Natural killer cell treated with Interleukin-12 subunit alpha and Interleukin-12 subunit beta and Interleukin-15 and Interleukin-18, amount 100 ng/mL, for 72 hours (primary cell): ENCODE measurements at regions not wholly inside any gene's neighbourhood (a gene's known extent, or its start where the extent isn't known, plus 50 kb on each side); places are given as distances from the start of the nearest gene placed in this dataset.
"Not testable (repeated sequence)": the region's sequence is repeated elsewhere in the genome, so short reads cannot be mapped to it uniquely, and the experiment has no call there.

Experiments
- ATAC-seq, 2 donors: fragments of 150-1000 bp; cut with Tn5 transposase in 1 of 2; sonication (Bioruptor Pico), chemical (Tn5 transposase) in 1 of 2; 2 replicates each; pipeline ENCODE4 v1.10.0; 2021
- DNase-seq: peaks from one replicate; pipeline ENCODE4 v3.0.0; 2022; ENCODE audit warnings: low spot score
- H3K27ac Mint-ChIP-seq, 2 donors: 1 replicate in 1 of 2; 2 replicates in 1 of 2; pipeline ENCODE4 v1.8.0; 2022; ENCODE audit warnings: mixed read lengths in 2 of 2, mild to moderate bottlenecking in 1 of 2, moderate library complexity in 1 of 2
- H3K27me3 Mint-ChIP-seq, 2 donors: 1 replicate in 1 of 2; 2 replicates in 1 of 2; pipeline ENCODE4 v1.8.0; 2022; ENCODE audit warnings: mixed read lengths in 2 of 2
- H3K36me3 Mint-ChIP-seq: one replicate; pipeline ENCODE4 v1.8.0; 2022; ENCODE audit warnings: mixed read lengths
- H3K4me1 Mint-ChIP-seq, 2 donors: 1 replicate in 1 of 2; 2 replicates in 1 of 2; pipeline ENCODE4 v1.8.0; 2022; ENCODE audit warnings: low read depth in 2 of 2, mixed read lengths in 2 of 2, mild to moderate bottlenecking in 1 of 2
- H3K4me3 Mint-ChIP-seq: one replicate; pipeline ENCODE4 v1.8.0; 2022; ENCODE audit warnings: mixed read lengths
- H3K9me3 Mint-ChIP-seq: 2 replicates; pipeline ENCODE4 v1.8.0; 2022; ENCODE audit warnings: mixed read lengths

GRCh38 chr17:31630866-31631265, 228.2 kb downstream of the COPRS start:
- H3K36me3 Mint-ChIP-seq, H3K4me1 Mint-ChIP-seq, H3K27ac Mint-ChIP-seq, H3K4me3 Mint-ChIP-seq, ATAC-seq, DNase-seq, H3K9me3 Mint-ChIP-seq: not testable (repeated sequence)
- peaks cover 28 to 48% of the 10 kb centered on the region in 2 donors for H3K27me3 Mint-ChIP-seq

- peaks cover 24 to 48% of the 10 kb centered on the region in 2 donors for H3K27me3 Mint-ChIP-seq
- DNase-seq (no peak), ATAC-seq (no peak)
- no peaks in the 10 kb centered on the region for H3K9me3 Mint-ChIP-seq
- no peak overlapping the region for H3K4me3 Mint-ChIP-seq
- no peaks in the 10 kb centered on the region for H3K4me1 Mint-ChIP-seq
- no peak overlapping the region for H3K27ac Mint-ChIP-seq
- no peaks in the 10 kb centered on the region for H3K36me3 Mint-ChIP-seq
These were observed 229.2 kb downstream of the COPRS start for GRCh38 chr17:31629696-31630470.

GRCh38 chr17:31627960-31628359, 231.1 kb downstream of the COPRS start:
- ATAC-seq (no peak), DNase-seq (no peak)
- Mint-ChIP-seq H3K27me3 (peaks cover 25 to 45% of the 10 kb centered on the region in 2 donors), H3K4me1 (peaks cover 0 to 3% of the 10 kb centered on the region in 2 donors), H3K36me3 (peaks cover 9% of the 10 kb centered on the region), H3K4me3 (no peak overlapping the region), H3K27ac (no peak overlapping the region), H3K9me3 (no peaks in the 10 kb centered on the region)

GRCh38 chr17:31623990-31624389, 232.5 kb downstream of the RAB11FIP4 start:
- ATAC-seq: no peak
- Mint-ChIP-seq H3K4me3 (no peak overlapping the region), H3K36me3 (peaks cover 9% of the 10 kb centered on the region), H3K27ac (no peak overlapping the region), H3K27me3 (peaks cover 24 to 49% of the 10 kb centered on the region in 2 donors), H3K4me1 (peaks cover 0 to 3% of the 10 kb centered on the region in 2 donors), H3K9me3 (no peaks in the 10 kb centered on the region)
- no peak for DNase-seq

GRCh38 chr17:31622500-31622899, 231.0 kb downstream of the RAB11FIP4 start:
- no peak overlapping the region for H3K4me3 Mint-ChIP-seq
- ATAC-seq (no peak), DNase-seq (no peak)
- H3K36me3 Mint-ChIP-seq: peaks cover 9% of the 10 kb centered on the region
- H3K27ac Mint-ChIP-seq: no peak overlapping the region
- no peaks in the 10 kb centered on the region for H3K9me3 Mint-ChIP-seq
- peaks cover 0 to 3% of the 10 kb centered on the region in 2 donors for H3K4me1 Mint-ChIP-seq
- peaks cover 18 to 39% of the 10 kb centered on the region in 2 donors for H3K27me3 Mint-ChIP-seq

GRCh38 chr17:31621566-31621965, 230.1 kb downstream of the RAB11FIP4 start:
- Mint-ChIP-seq H3K4me3 (no peak overlapping the region), H3K27me3 (peaks cover 15 to 33% of the 10 kb centered on the region in 2 donors), H3K27ac (no peak overlapping the region), H3K9me3 (no peaks in the 10 kb centered on the region), H3K36me3 (peaks cover 9% of the 10 kb centered on the region), H3K4me1 (peaks cover 0 to 3% of the 10 kb centered on the region in 2 donors)
- DNase-seq: no peak
- no peak for ATAC-seq

GRCh38 chr17:31611053-31611452, 219.6 kb downstream of the RAB11FIP4 start:
- not testable (repeated sequence) for H3K4me1 Mint-ChIP-seq, H3K27me3 Mint-ChIP-seq, ATAC-seq, H3K4me3 Mint-ChIP-seq, H3K36me3 Mint-ChIP-seq, H3K9me3 Mint-ChIP-seq, DNase-seq, H3K27ac Mint-ChIP-seq

GRCh38 chr17:31609996-31610910, 218.8 kb downstream of the RAB11FIP4 start:
- Mint-ChIP-seq H3K9me3 (no peaks in the 10 kb centered on the region), H3K4me1 (no peaks in the 10 kb centered on the region)

GRCh38 chr17:31609331-31609730, 217.9 kb downstream of the RAB11FIP4 start:
- peaks cover 2 to 5% of the 10 kb centered on the region in 2 donors for H3K27me3 Mint-ChIP-seq
- no peaks in the 10 kb centered on the region for H3K36me3 Mint-ChIP-seq
- no peaks in the 10 kb centered on the region for H3K4me1 Mint-ChIP-seq
- no peak overlapping the region for H3K4me3 Mint-ChIP-seq
- no peak overlapping the region for H3K27ac Mint-ChIP-seq
- DNase-seq (no peak), ATAC-seq (no peak)
- H3K9me3 Mint-ChIP-seq: no peaks in the 10 kb centered on the region

More at GRCh38 chr17:31609996-31610910, 218.8 kb downstream of the RAB11FIP4 start:
- DNase-seq (no peak), ATAC-seq (peak in 1 of 2 donors; percentile 36)
- H3K27ac Mint-ChIP-seq: no peak overlapping the region
- no peaks in the 10 kb centered on the region for H3K36me3 Mint-ChIP-seq
- H3K4me3 Mint-ChIP-seq: no peak overlapping the region
- peaks cover 5 to 6% of the 10 kb centered on the region in 2 donors for H3K27me3 Mint-ChIP-seq

- H3K4me1 Mint-ChIP-seq: no peaks in the 10 kb centered on the region
- no peak overlapping the region for H3K4me3 Mint-ChIP-seq
- DNase-seq (no peak), ATAC-seq (no peak)
- H3K9me3 Mint-ChIP-seq: no peaks in the 10 kb centered on the region
- H3K27ac Mint-ChIP-seq: no peak overlapping the region
- no peaks in the 10 kb centered on the region for H3K36me3 Mint-ChIP-seq
- peaks cover 0 to 5% of the 10 kb centered on the region in 2 donors for H3K27me3 Mint-ChIP-seq
These were observed 217.3 kb downstream of the RAB11FIP4 start for GRCh38 chr17:31608659-31609254.

GRCh38 chr17:31605761-31606160, 214.3 kb downstream of the RAB11FIP4 start:
- DNase-seq (no peak), ATAC-seq (no peak)
- Mint-ChIP-seq H3K4me3 (no peak overlapping the region), H3K27me3 (no peaks in the 10 kb centered on the region), H3K36me3 (no peaks in the 10 kb centered on the region), H3K27ac (no peak overlapping the region), H3K9me3 (no peaks in the 10 kb centered on the region), H3K4me1 (no peaks in the 10 kb centered on the region)

GRCh38 chr17:31604936-31605335, 213.5 kb downstream of the RAB11FIP4 start:
- Mint-ChIP-seq H3K9me3 (no peaks in the 10 kb centered on the region), H3K27me3 (no peaks in the 10 kb centered on the region), H3K4me1 (no peaks in the 10 kb centered on the region), H3K36me3 (no peaks in the 10 kb centered on the region), H3K27ac (no peak overlapping the region), H3K4me3 (no peak overlapping the region)
- ATAC-seq: no peak
- no peak for DNase-seq

GRCh38 chr17:31600144-31600543, 208.7 kb downstream of the RAB11FIP4 start:
- H3K27ac Mint-ChIP-seq, H3K27me3 Mint-ChIP-seq, H3K36me3 Mint-ChIP-seq, DNase-seq, H3K9me3 Mint-ChIP-seq, ATAC-seq, H3K4me3 Mint-ChIP-seq: not testable (repeated sequence)
- peaks cover 0 to 13% of the 10 kb centered on the region in 2 donors for H3K4me1 Mint-ChIP-seq
